ENCODE measurements at regions not wholly inside any gene's neighbourhood (a gene's known extent, or its start where the extent isn't known, plus 50 kb on each side); places are given as distances from the start of the nearest gene placed in this dataset.

DNA sequence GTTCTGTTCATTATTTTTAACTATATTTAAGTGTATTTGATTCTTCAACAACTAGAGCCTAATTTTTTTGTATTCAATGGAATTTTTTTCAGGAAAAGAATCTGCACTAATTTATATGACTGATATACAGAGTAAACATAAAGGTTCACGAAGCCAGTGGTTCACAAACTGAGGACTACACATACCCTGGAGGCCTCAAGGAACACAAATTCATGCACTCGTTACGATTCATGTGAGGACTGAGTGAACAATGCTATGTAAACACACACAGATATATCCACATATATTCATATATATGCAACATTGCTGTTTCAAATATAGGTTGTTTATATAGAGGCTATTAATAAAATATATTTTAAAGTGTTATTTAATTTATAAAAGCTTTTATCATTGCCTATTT, 137.8 kb downstream of the PHLDA1 start:
- no peaks in the 10 kb centered on the region for H3K27me3 ChIP-seq
- H3K4me1 ChIP-seq = no peaks in the 10 kb centered on the region
- no peak overlapping the region for H3K27ac ChIP-seq
- DNase-seq = no peak
- H3K4me3 ChIP-seq = no peak overlapping the region
- no peak for TF ChIP-seq CTCF (IDR thresholded peaks at IDR 0.05)
- H3K36me3 ChIP-seq = no peaks in the 10 kb centered on the region
- intact Hi-C loops (cut with DNase I) = no loop called here
- no peaks in the 10 kb centered on the region for H3K9me3 ChIP-seq
- no peak overlapping the region for H3K9ac ChIP-seq (ENCODE audit: low read depth in 2 of 2, low read length in 2 of 2)

GRCh38 chr12:75892731-75893408, 138.7 kb downstream of the PHLDA1 start:
- H3K9ac ChIP-seq (ENCODE audit: low read depth in 2 of 2, low read length in 2 of 2) = no peak overlapping the region
- no peak for DNase-seq
- no peak for TF ChIP-seq CTCF (IDR thresholded peaks at IDR 0.05)

GRCh38 chr12:75891072-75891471, 140.5 kb downstream of the PHLDA1 start:
- Histone ChIP-seq H3K27me3 (no peaks in the 10 kb centered on the region), H3K4me1 (no peaks in the 10 kb centered on the region), H3K9ac (ENCODE audit: low read depth in 2 of 2, low read length in 2 of 2) (no peak overlapping the region), H3K9me3 (no peaks in the 10 kb centered on the region), H3K27ac (no peak overlapping the region), H3K4me3 (no peak overlapping the region), H3K36me3 (no peaks in the 10 kb centered on the region)
- no peak for DNase-seq
- TF ChIP-seq CTCF (IDR thresholded peaks at IDR 0.05) = no peak
- intact Hi-C loops (cut with DNase I) = no loop called here

More at GRCh38 chr12:75892731-75893408, 138.7 kb downstream of the PHLDA1 start:
- H3K9me3 ChIP-seq = no peaks in the 10 kb centered on the region
- H3K36me3 ChIP-seq = no peaks in the 10 kb centered on the region
- H3K4me1 ChIP-seq = no peaks in the 10 kb centered on the region
- no peak overlapping the region for H3K27ac ChIP-seq
- H3K4me3 ChIP-seq = no peak overlapping the region
- H3K27me3 ChIP-seq = no peaks in the 10 kb centered on the region
- intact Hi-C loops (cut with DNase I) = no loop called here

DNA sequence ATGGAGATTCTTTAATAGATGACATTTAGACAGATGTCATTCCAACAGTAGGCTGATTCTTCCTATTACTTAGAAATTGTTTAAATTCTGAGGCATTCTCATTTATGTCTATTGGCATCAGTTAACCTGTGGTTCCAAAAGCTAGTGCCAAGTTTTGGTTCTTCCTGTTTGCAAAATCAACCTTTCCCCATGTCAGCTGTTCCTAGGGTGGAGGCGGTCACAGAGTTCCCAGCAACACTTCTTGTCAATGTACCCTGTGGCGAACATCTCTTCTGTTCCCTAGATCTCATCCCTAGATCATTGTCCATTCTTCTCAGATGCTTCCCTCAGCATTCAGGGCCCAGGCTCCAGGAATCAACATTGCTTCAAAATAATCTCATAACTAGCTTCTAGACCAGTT, 140.9 kb downstream of the PHLDA1 start:
- Histone ChIP-seq H3K9me3 (no peaks in the 10 kb centered on the region), H3K36me3 (no peaks in the 10 kb centered on the region), H3K27me3 (no peaks in the 10 kb centered on the region), H3K4me3 (no peak overlapping the region), H3K27ac (no peak overlapping the region), H3K4me1 (no peaks in the 10 kb centered on the region), H3K9ac (ENCODE audit: low read depth in 2 of 2, low read length in 2 of 2) (no peak overlapping the region)
- TF ChIP-seq CTCF (IDR thresholded peaks at IDR 0.05) = no peak
- intact Hi-C loops (cut with DNase I) = no loop called here
- no peak for DNase-seq

- H3K9me3 ChIP-seq = no peaks in the 10 kb centered on the region
- H3K9ac ChIP-seq (ENCODE audit: low read depth in 2 of 2, low read length in 2 of 2) = no peak overlapping the region
- TF ChIP-seq CTCF (IDR thresholded peaks at IDR 0.05) = no peak
- H3K27ac ChIP-seq = no peak overlapping the region
- no peaks in the 10 kb centered on the region for H3K27me3 ChIP-seq
- no peak overlapping the region for H3K4me3 ChIP-seq
- DNase-seq = no peak
- H3K36me3 ChIP-seq = no peaks in the 10 kb centered on the region
- H3K4me1 ChIP-seq = no peaks in the 10 kb centered on the region
- intact Hi-C loops (cut with DNase I) = no loop called here
These were observed 141.4 kb downstream of the PHLDA1 start for GRCh38 chr12:75890141-75890540.

Data from colonic mucosa (tissue), 4 donors.